HG03280 (cell line): ENCODE measurements at regions not wholly inside any gene's neighbourhood (a gene's known extent, or its start where the extent isn't known, plus 50 kb on each side); places are given as distances from the start of the nearest gene placed in this dataset.

Source experiments
- ATAC-seq: cut with Tn5 transposase; IDR thresholded peaks from one replicate; pipeline ENCODE4 v1.9.1; 2021; ENCODE audit warnings: mild to moderate bottlenecking, moderate library complexity; ENCODE audit not compliant: unreplicated experiment

GRCh38 chr13:50664951-50665350, 178.5 kb downstream of the DLEU7 start:
- no peak for ATAC-seq

GRCh38 chr13:50668049-50668448, 175.4 kb downstream of the DLEU7 start:
- ATAC-seq = no peak

- ATAC-seq = no peak
Measured at GRCh38 chr13:50668691-50669271, 174.7 kb downstream of the DLEU7 start.

- ATAC-seq = no peak
Measured at GRCh38 chr13:50670272-50670671, 173.2 kb downstream of the DLEU7 start.

- ATAC-seq = no peak
Measured at GRCh38 chr13:50670847-50671496, 172.5 kb downstream of the DLEU7 start.

GRCh38 chr13:50671497-50671850, 172.0 kb downstream of the DLEU7 start:
- no peak for ATAC-seq

GRCh38 chr13:50672025-50672424, 171.5 kb downstream of the DLEU7 start:
- ATAC-seq = no peak

- no peak for ATAC-seq
Measured at GRCh38 chr13:50675651-50676050, 167.8 kb downstream of the DLEU7 start.

GRCh38 chr13:50676602-50677001, 166.9 kb downstream of the DLEU7 start:
- ATAC-seq = no peak

- ATAC-seq = no peak
Measured at GRCh38 chr13:50677258-50677657, 166.2 kb downstream of the DLEU7 start.

- no peak for ATAC-seq
Measured at GRCh38 chr13:50677687-50678463, 165.6 kb downstream of the DLEU7 start.

GRCh38 chr13:50678464-50679162, 164.9 kb downstream of the DLEU7 start:
- ATAC-seq = no peak

GRCh38 chr13:50679321-50679720, 164.2 kb downstream of the DLEU7 start:
- ATAC-seq = no peak

GRCh38 chr13:50682002-50682401, 161.5 kb downstream of the DLEU7 start:
- no peak for ATAC-seq

- no peak for ATAC-seq
Measured at GRCh38 chr13:50682966-50683365, 160.5 kb downstream of the DLEU7 start.

GRCh38 chr13:50684366-50684765, 159.1 kb downstream of the DLEU7 start:
- no peak for ATAC-seq

GRCh38 chr13:50685491-50685890, 158.0 kb downstream of the DLEU7 start:
- no peak for ATAC-seq

GRCh38 chr13:50685956-50686355, 157.5 kb downstream of the DLEU7 start:
- ATAC-seq = no peak

GRCh38 chr13:50686551-50686950, 156.9 kb downstream of the DLEU7 start:
- no peak for ATAC-seq

GRCh38 chr13:50687545-50687944, 155.9 kb downstream of the DLEU7 start:
- no peak for ATAC-seq

- ATAC-seq = no peak
Measured at GRCh38 chr13:50690006-50690405, 153.5 kb downstream of the DLEU7 start.
